ENCODE measurements at regions not wholly inside any gene's neighbourhood (a gene's known extent, or its start where the extent isn't known, plus 50 kb on each side); places are given as distances from the start of the nearest gene placed in this dataset.

GRCh38 chr2:21277068-21278056, 153.6 kb downstream of the TDRD15 start:
- ATAC-seq (ENCODE audit: poor library complexity) (no peak), DNase-seq (no peak)
- intact Hi-C loops (cut with DNase I) = no loop called here

GRCh38 chr2:21279525-21279924, 155.8 kb downstream of the TDRD15 start:
- ATAC-seq (ENCODE audit: poor library complexity) (peak; percentile 73), DNase-seq (peak; percentile 49)
- intact Hi-C loops (cut with DNase I) = no loop called here

GRCh38 chr2:21280793-21281192, 157.0 kb downstream of the TDRD15 start:
- DNase-seq (no peak), ATAC-seq (ENCODE audit: poor library complexity) (peak; percentile 68)
- intact Hi-C loops (cut with DNase I) = no loop called here

- intact Hi-C loops (cut with DNase I) = no loop called here
- DNase-seq (no peak), ATAC-seq (ENCODE audit: poor library complexity) (no peak)
Measured at GRCh38 chr2:21281384-21281783, 157.6 kb downstream of the TDRD15 start.

- intact Hi-C loops (cut with DNase I) = no loop called here
- ATAC-seq (ENCODE audit: poor library complexity) = no peak
- no peak for DNase-seq
Measured at GRCh38 chr2:21281791-21282514, 158.2 kb downstream of the TDRD15 start.

GRCh38 chr2:21282515-21282898, 158.7 kb downstream of the TDRD15 start:
- intact Hi-C loops (cut with DNase I) = no loop called here
- DNase-seq (no peak), ATAC-seq (ENCODE audit: poor library complexity) (no peak)

- intact Hi-C loops (cut with DNase I) = no loop called here
- DNase-seq = no peak
- peak; percentile 57 for ATAC-seq (ENCODE audit: poor library complexity)
Measured at GRCh38 chr2:21288299-21288698, 164.5 kb downstream of the TDRD15 start.

- DNase-seq = no peak
- ATAC-seq (ENCODE audit: poor library complexity) = peak; percentile 84
- intact Hi-C loops (cut with DNase I) = no loop called here
Measured at GRCh38 chr2:21288739-21289520, 165.2 kb downstream of the TDRD15 start.

GRCh38 chr2:21289551-21289950, 165.8 kb downstream of the TDRD15 start:
- no peak for DNase-seq
- intact Hi-C loops (cut with DNase I) = no loop called here
- no peak for ATAC-seq (ENCODE audit: poor library complexity)

- no peak for DNase-seq
- intact Hi-C loops (cut with DNase I) = no loop called here
- ATAC-seq (ENCODE audit: poor library complexity) = peak; percentile 37
Measured at GRCh38 chr2:21289989-21290388, 166.2 kb downstream of the TDRD15 start.

- ATAC-seq (ENCODE audit: poor library complexity) (no peak), DNase-seq (no peak)
- intact Hi-C loops (cut with DNase I) = no loop called here
Measured at GRCh38 chr2:21291426-21291825, 167.7 kb downstream of the TDRD15 start.

- no peak for DNase-seq
- intact Hi-C loops (cut with DNase I) = no loop called here
- peak; percentile 70 for ATAC-seq (ENCODE audit: poor library complexity)
Measured at GRCh38 chr2:21294446-21294845, 170.7 kb downstream of the TDRD15 start.

GRCh38 chr2:21299411-21299810, 175.6 kb downstream of the TDRD15 start:
- no peak for ATAC-seq (ENCODE audit: poor library complexity)
- no peak for DNase-seq
- intact Hi-C loops (cut with DNase I) = no loop called here

GRCh38 chr2:21301871-21302455, 178.2 kb downstream of the TDRD15 start:
- intact Hi-C loops (cut with DNase I) = no loop called here
- ATAC-seq (ENCODE audit: poor library complexity) (peak; percentile 91), DNase-seq (no peak)

- no peak for ATAC-seq (ENCODE audit: poor library complexity)
- DNase-seq = no peak
- intact Hi-C loops (cut with DNase I) = no loop called here
Measured at GRCh38 chr2:21303876-21304275, 180.1 kb downstream of the TDRD15 start.

GRCh38 chr2:21305581-21305980, 181.8 kb downstream of the TDRD15 start:
- intact Hi-C loops (cut with DNase I) = no loop called here
- DNase-seq = no peak
- ATAC-seq (ENCODE audit: poor library complexity) = no peak

GRCh38 chr2:21306235-21306634, 182.5 kb downstream of the TDRD15 start:
- DNase-seq = no peak
- no peak for ATAC-seq (ENCODE audit: poor library complexity)
- intact Hi-C loops (cut with DNase I) = no loop called here

- ATAC-seq (ENCODE audit: poor library complexity) (no peak), DNase-seq (no peak)
- intact Hi-C loops (cut with DNase I) = no loop called here
Measured at GRCh38 chr2:21307037-21307436, 183.3 kb downstream of the TDRD15 start.

- intact Hi-C loops (cut with DNase I) = no loop called here
Measured at GRCh38 chr2:21310493-21310892, 186.7 kb downstream of the TDRD15 start.

More at GRCh38 chr2:21310493-21310892, 186.7 kb downstream of the TDRD15 start:
- ATAC-seq (ENCODE audit: poor library complexity) = no peak
- no peak for DNase-seq

All from Right ventricle myocardium superior (tissue), 1 donor.